ENCODE measurements at regions not wholly inside any gene's neighbourhood (a gene's known extent, or its start where the extent isn't known, plus 50 kb on each side); places are given as distances from the start of the nearest gene placed in this dataset.

GRCh38 chr14:62130441-62130840, 368.2 kb downstream of the SNAPC1 start:
- H3K18ac ChIP-seq (ENCODE audit: low read depth, low read length): no peak overlapping the region
- no peak overlapping the region for H2AFZ ChIP-seq (replicated peaks; ENCODE audit: low read length, poor library complexity)
- H2BK15ac ChIP-seq (ENCODE audit: low read depth, low read length): no peak overlapping the region
- no peak overlapping the region for H3K4me2 ChIP-seq (ENCODE audit: low read depth, low read length)
- TF ChIP-seq CHD1 (IDR thresholded peaks at IDR 0.05; ENCODE audit: low read depth, low read length): no peak
- TF ChIP-seq POLR2A (IDR thresholded peaks at IDR 0.05; ENCODE audit: low read depth, low read length): no peak
- TF ChIP-seq FOS (IDR thresholded peaks at IDR 0.05; ENCODE audit: low read depth, low read length): no peak
- no peak for TF ChIP-seq NFE2L2 (IDR thresholded peaks at IDR 0.05; ENCODE audit: low read depth, low read length)
- no peak for TF ChIP-seq CTCF (conservative IDR thresholded peaks at IDR 0.05; ENCODE audit: low read depth, low read length)
- no peak for TF ChIP-seq ELK1 (IDR thresholded peaks at IDR 0.05; ENCODE audit: borderline replicate concordance, low read depth, low read length)
- no peak for TF ChIP-seq MAZ (IDR thresholded peaks at IDR 0.05; ENCODE audit: borderline replicate concordance, low read depth, low read length)
- TF ChIP-seq RFX5 (IDR thresholded peaks at IDR 0.05; ENCODE audit: low read depth, low read length): no peak
- no peak for TF ChIP-seq CEBPB (IDR thresholded peaks at IDR 0.05; ENCODE audit: low read depth, low read length)
- no peak for TF ChIP-seq RAD21 (IDR thresholded peaks at IDR 0.05; ENCODE audit: low read length)
- no peak for TF ChIP-seq MAFK (IDR thresholded peaks at IDR 0.05; ENCODE audit: low read depth, low read length)
- TF ChIP-seq BHLHE40 (IDR thresholded peaks at IDR 0.05; ENCODE audit: low read depth, low read length): no peak
- TF ChIP-seq USF2 (IDR thresholded peaks at IDR 0.05; ENCODE audit: low read depth, low read length): no peak
- TF ChIP-seq MXI1 (IDR thresholded peaks at IDR 0.05; ENCODE audit: borderline replicate concordance, low read depth, low read length): no peak
- no peak for TF ChIP-seq SMC3 (IDR thresholded peaks at IDR 0.05; ENCODE audit: low read depth, low read length)
- TF ChIP-seq RCOR1 (IDR thresholded peaks at IDR 0.05; ENCODE audit: insufficient replicate concordance, low read length): no peak
- no peak overlapping the region for H2BK120ac ChIP-seq (ENCODE audit: low read depth, low read length)
- in situ Hi-C loops (cut with MboI; ENCODE audit: low sequenced_read_pairs): no loop called here
- H3K4me1 ChIP-seq (ENCODE audit: control insufficient read depth, insufficient read depth, low read length): no peaks in the 10 kb centered on the region
- ChIA-PET POLR2A (ENCODE audit: unreplicated experiment) (no interaction called here), CTCF (no interaction called here)
- H4K91ac ChIP-seq (ENCODE audit: insufficient read depth, low read depth, low read length): no peak overlapping the region
- no peak overlapping the region for H2AK5ac ChIP-seq (ENCODE audit: low read depth, low read length)
- BruUV-seq (replicated peaks): no TSS peak
- no peak overlapping the region for H3K9ac ChIP-seq (ENCODE audit: low read depth, low read length)
- H2AK9ac ChIP-seq (replicated peaks; ENCODE audit: low read depth, low read length, poor library complexity): no peak overlapping the region
- no peak overlapping the region for H3K14ac ChIP-seq (replicated peaks; ENCODE audit: low read depth, low read length)
- H3K4me3 ChIP-seq (ENCODE audit: insufficient read depth, low read depth, low read length): no peak overlapping the region
- ATAC-seq (ENCODE audit: low read depth) (no peak), DNase-seq (no peak)
- H3K27me3 ChIP-seq (ENCODE audit: control insufficient read depth, insufficient read depth, low read length): peaks cover 2% of the 10 kb centered on the region; the same call in 1 of the 2 replicates
- H4K5ac ChIP-seq (ENCODE audit: low read depth, low read length): no peak overlapping the region
- H3K9me1 ChIP-seq (ENCODE audit: insufficient read depth, low read length): no peaks in the 10 kb centered on the region
- H4K8ac ChIP-seq (ENCODE audit: low read depth in 2 of 2, low read length in 2 of 2): no peak overlapping the region
- dilution Hi-C loops (cut with HindIII; ENCODE audit: low sequenced_read_pairs, unreplicated experiment): loop anchor here (25.0 kb wide), 1 partner anchor 218 kb away; no protein-coding TSS in a partner anchor
- H3K9me3 ChIP-seq (ENCODE audit: control insufficient read depth, insufficient read depth, low read length): no peaks in the 10 kb centered on the region
- H3K4ac ChIP-seq (ENCODE audit: low read depth, low read length): no peak overlapping the region
- no peaks in the 10 kb centered on the region for H3K79me1 ChIP-seq (ENCODE audit: low read depth in 1 of 2, low read length in 2 of 2)
- H3K23ac ChIP-seq (ENCODE audit: low read depth, low read length): no peak overlapping the region
- H3K56ac ChIP-seq (ENCODE audit: extremely low read depth, insufficient read depth, low read length): no peak overlapping the region
- H4K20me1 ChIP-seq (ENCODE audit: insufficient read depth, low read length): no peaks in the 10 kb centered on the region
- WGBS, 2 experiments (ENCODE audit: extremely low coverage in 2 of 2, insufficient read length in 1 of 2): no CpG with 5 or more reads among the region's 4 CpGs
- intact Hi-C loops (cut with micrococcal nuclease): no loop called here
- H2BK5ac ChIP-seq (ENCODE audit: low read depth, low read length, poor library complexity, severe bottlenecking): no peak overlapping the region
- no peak overlapping the region for H2BK20ac ChIP-seq (ENCODE audit: low read depth, low read length)
- H3K27ac ChIP-seq (ENCODE audit: insufficient read depth, low read length): no peak overlapping the region
- no peaks in the 10 kb centered on the region for H3K36me3 ChIP-seq (ENCODE audit: control insufficient read depth, insufficient read depth, low read length)

All from IMR-90 (cell line).